IMR-90 (cell line): ENCODE measurements at regions not wholly inside any gene's neighbourhood (a gene's known extent, or its start where the extent isn't known, plus 50 kb on each side); places are given as distances from the start of the nearest gene placed in this dataset.

Source experiments
- ATAC-seq: fragments of 200-7000 bp; cut with Tn5 transposase; 2 replicates; pipeline ENCODE4 v1.9.1; 2020; ENCODE audit warnings: low read depth, mild to moderate bottlenecking, moderate library complexity
- BruUV-seq: library from RNA; stranded (reverse); fragments of 400-500 nt; replicated peaks from 2 replicates; lab custom pipeline; 2021; lab: Mats Ljungman, UMichigan
- CTCF ChIA-PET: fragments of 300-600 bp; formaldehyde crosslinking; extraction: SDS; loops from one replicate; lab custom pipeline; 2021; ENCODE audit warnings: antibody characterized with exemption; lab: Yijun Ruan, JAX
- POLR2A ChIA-PET: fragments of 300-600 bp; sonication (Branson Sonifier 250); formaldehyde crosslinking; loops from one replicate; lab custom pipeline; 2022; ENCODE audit warnings: antibody characterized with exemption; ENCODE audit not compliant: unreplicated experiment; lab: Charles Lee
- DNase-seq: peaks from one replicate; pipeline ENCODE4 v3.0.0; 2013
- H2AFZ ChIP-seq: replicated peaks from 2 replicates; pipeline ENCODE3; 2013; ENCODE audit warnings: low read length, mild to moderate bottlenecking; ENCODE audit not compliant: poor library complexity
- H2AK5ac ChIP-seq: 2 replicates; pipeline ENCODE4 v1.6.1; 2013; ENCODE audit warnings: low read depth, low read length, inconsistent platforms
- H2AK9ac ChIP-seq: replicated peaks from 2 replicates; pipeline ENCODE3; 2013; ENCODE audit warnings: mild to moderate bottlenecking, low read depth, low read length, moderate library complexity; ENCODE audit not compliant: poor library complexity
- H2BK120ac ChIP-seq: 2 replicates; pipeline ENCODE4 v1.6.1; 2013; ENCODE audit warnings: low read depth, low read length, inconsistent platforms
- H2BK15ac ChIP-seq: 3 replicates; pipeline ENCODE4 v1.6.1; 2013; ENCODE audit warnings: low read depth, low read length, inconsistent platforms
- H2BK20ac ChIP-seq: 2 replicates; pipeline ENCODE4 v1.6.1; 2013; ENCODE audit warnings: low read depth, mild to moderate bottlenecking, inconsistent platforms, low read length, moderate library complexity
- H2BK5ac ChIP-seq: 2 replicates; pipeline ENCODE4 v1.6.1; 2013; ENCODE audit warnings: mild to moderate bottlenecking, low read depth, low read length, inconsistent platforms; ENCODE audit not compliant: poor library complexity, severe bottlenecking
- H3K14ac ChIP-seq: replicated peaks from 2 replicates; pipeline ENCODE4 v1.6.1; 2013; ENCODE audit warnings: low read depth, low read length, inconsistent platforms
- H3K18ac ChIP-seq: 2 replicates; pipeline ENCODE4 v1.6.1; 2013; ENCODE audit warnings: low read depth, low read length, control low read depth
- H3K23ac ChIP-seq: 2 replicates; pipeline ENCODE4 v1.6.1; 2013; ENCODE audit warnings: low read depth, low read length, inconsistent platforms
- H3K27ac ChIP-seq: 2 replicates; pipeline ENCODE4 v1.5.1; 2013; ENCODE audit warnings: mild to moderate bottlenecking, control low read depth, low read length; ENCODE audit not compliant: insufficient read depth
- H3K27me3 ChIP-seq: 2 replicates; pipeline ENCODE4 v1.6.1; 2013; ENCODE audit warnings: low read length; ENCODE audit not compliant: control insufficient read depth, insufficient read depth
- H3K36me3 ChIP-seq: 2 replicates; pipeline ENCODE4 v1.6.1; 2013; ENCODE audit warnings: low read length, mixed read lengths; ENCODE audit not compliant: control insufficient read depth, insufficient read depth
- H3K4ac ChIP-seq: 2 replicates; pipeline ENCODE4 v1.6.1; 2013; ENCODE audit warnings: low read depth, low read length, inconsistent platforms
- H3K4me1 ChIP-seq: 2 replicates; pipeline ENCODE4 v1.6.1; 2013; ENCODE audit warnings: low read length, mixed read lengths; ENCODE audit not compliant: control insufficient read depth, insufficient read depth
- H3K4me2 ChIP-seq: 2 replicates; pipeline ENCODE4 v1.6.1; 2013; ENCODE audit warnings: low read depth, mild to moderate bottlenecking, control low read depth, low read length, moderate library complexity
- H3K4me3 ChIP-seq: 2 replicates; pipeline ENCODE4 v1.5.1; 2013; ENCODE audit warnings: low read depth, mild to moderate bottlenecking, control low read depth, low read length, moderate library complexity; ENCODE audit not compliant: insufficient read depth
- H3K56ac ChIP-seq: 2 replicates; pipeline ENCODE4 v1.6.1; 2013; ENCODE audit warnings: low read length, inconsistent platforms; ENCODE audit not compliant: insufficient read depth; ENCODE audit errors: extremely low read depth
- H3K79me1 ChIP-seq, 2 experiments: 2 replicates each; pipeline ENCODE4 v1.6.1; 2013; ENCODE audit warnings: low read length in 2 of 2, inconsistent platforms in 1 of 2, low read depth in 1 of 2
- H3K9ac ChIP-seq: 2 replicates; pipeline ENCODE4 v1.6.1; 2013; ENCODE audit warnings: low read depth, low read length, control low read depth
- H3K9me1 ChIP-seq: 2 replicates; pipeline ENCODE4 v1.6.1; 2013; ENCODE audit warnings: low read length, inconsistent platforms; ENCODE audit not compliant: insufficient read depth
- H3K9me3 ChIP-seq: 2 replicates; pipeline ENCODE4 v1.6.1; 2013; ENCODE audit warnings: low read length; ENCODE audit not compliant: control insufficient read depth, insufficient read depth
- H4K20me1 ChIP-seq: 2 replicates; pipeline ENCODE4 v1.6.1; 2013; ENCODE audit warnings: low read length, inconsistent platforms; ENCODE audit not compliant: insufficient read depth
- H4K5ac ChIP-seq: 2 replicates; pipeline ENCODE4 v1.6.1; 2013; ENCODE audit warnings: mild to moderate bottlenecking, low read depth, low read length, control low read depth
- H4K8ac ChIP-seq, 2 experiments: 2 replicates each; pipeline ENCODE4 v1.6.1; 2013; ENCODE audit warnings: low read depth in 2 of 2, low read length in 2 of 2, control low read depth in 1 of 2, inconsistent platforms in 1 of 2
- H4K91ac ChIP-seq: 2 replicates; pipeline ENCODE4 v1.6.1; 2013; ENCODE audit warnings: low read depth, low read length, inconsistent platforms; ENCODE audit not compliant: insufficient read depth
- BHLHE40 ChIP-seq: fragments of 150-350 bp; IDR thresholded peaks from 2 replicates; pipeline ENCODE4 v1.6.1; 2016; ENCODE audit warnings: mild to moderate bottlenecking, low read depth, low read length
- CEBPB ChIP-seq: IDR thresholded peaks from 2 replicates; pipeline ENCODE4 v1.6.1; 2012; ENCODE audit warnings: low read depth, low read length, improper control_type of control experiment
- CHD1 ChIP-seq: IDR thresholded peaks from 2 replicates; pipeline ENCODE4 v1.6.1; 2012; ENCODE audit warnings: low read depth, low read length, improper control_type of control experiment
- FOS ChIP-seq: fragments of 150-350 bp; IDR thresholded peaks from 2 replicates; pipeline ENCODE4 v1.6.1; 2016; ENCODE audit warnings: low read depth, low read length
- MAFK ChIP-seq: IDR thresholded peaks from 2 replicates; pipeline ENCODE4 v1.6.1; 2012; ENCODE audit warnings: low read depth, low read length, improper control_type of control experiment
- MAZ ChIP-seq: IDR thresholded peaks from 2 replicates; pipeline ENCODE4 v1.6.1; 2012; ENCODE audit warnings: low read depth, mild to moderate bottlenecking, low read length, improper control_type of control experiment, moderate library complexity, borderline replicate concordance
- NFE2L2 ChIP-seq: fragments of 150-350 bp; IDR thresholded peaks from 2 replicates; pipeline ENCODE4 v1.6.1; 2016; ENCODE audit warnings: low read depth, mild to moderate bottlenecking, low read length
- POLR2A ChIP-seq: IDR thresholded peaks from 2 replicates; pipeline ENCODE4 v1.6.1; 2012; ENCODE audit warnings: mild to moderate bottlenecking, low read depth, low read length
- RAD21 ChIP-seq: IDR thresholded peaks from 2 replicates; pipeline ENCODE4 v1.6.1; 2012; ENCODE audit warnings: low read length, improper control_type of control experiment
- RCOR1 ChIP-seq: IDR thresholded peaks from 2 replicates; pipeline ENCODE4 v1.6.1; 2012; ENCODE audit warnings: mild to moderate bottlenecking, low read length, improper control_type of control experiment; ENCODE audit not compliant: insufficient replicate concordance
- RFX5 ChIP-seq: IDR thresholded peaks from 2 replicates; pipeline ENCODE4 v1.8.0; 2012; ENCODE audit warnings: low read depth, mild to moderate bottlenecking, low read length, moderate library complexity
- SMC3 ChIP-seq: fragments of 150-350 bp; IDR thresholded peaks from 2 replicates; pipeline ENCODE4 v1.6.1; 2016; ENCODE audit warnings: low read depth, mild to moderate bottlenecking, antibody characterized with exemption, low read length, moderate library complexity
- dilution Hi-C: fragments of 300-500 bp; cut with HindIII; formaldehyde crosslinking; loops from one replicate; pipeline ENCODE4 v1.14.3; 2018; ENCODE audit warnings: low sequenced_read_pairs; ENCODE audit not compliant: unreplicated experiment
- in situ Hi-C: fragments of 300-500 bp; cut with MboI; formaldehyde crosslinking; loops from 3 replicates; pipeline ENCODE4 v1.14.3; 2019; ENCODE audit warnings: low sequenced_read_pairs, inconsistent platforms, mixed read lengths
- intact Hi-C: fragments of 100-400 bp; cut with micrococcal nuclease; formaldehyde crosslinking; loops from 2 replicates; pipeline ENCODE4 v1.10.0; 2022
- TF ChIP-seq, protein P1 (sequence below): conservative IDR thresholded peaks from 2 replicates; pipeline ENCODE4 v1.5.1; 2012; ENCODE audit warnings: mild to moderate bottlenecking, low read depth, low read length, improper control_type of control experiment
- TF ChIP-seq, protein P2 (sequence below): fragments of 150-350 bp; IDR thresholded peaks from 2 replicates; pipeline ENCODE4 v1.6.1; 2017; ENCODE audit warnings: mild to moderate bottlenecking, antibody characterized with exemption, low read length, low read depth
- TF ChIP-seq, protein P3 (sequence below): fragments of 150-350 bp; IDR thresholded peaks from 2 replicates; pipeline ENCODE4 v1.6.1; 2016; ENCODE audit warnings: low read depth, mild to moderate bottlenecking, low read length, moderate library complexity, borderline replicate concordance

DNA sequence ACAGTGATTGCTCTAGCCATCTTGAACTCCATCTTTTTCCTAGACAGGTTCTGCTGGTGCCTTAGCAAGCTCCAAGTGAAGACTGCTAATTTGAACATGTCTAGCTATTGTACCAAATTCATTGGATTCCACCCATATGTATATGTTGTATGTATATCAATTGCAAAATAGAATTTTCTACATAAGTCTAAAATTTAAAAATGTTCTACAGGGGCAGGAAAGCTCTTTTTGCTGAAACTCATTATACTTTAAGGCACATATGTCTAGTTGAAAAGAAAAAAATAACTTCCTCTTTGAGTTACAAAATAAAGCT is 845.3 kb downstream of the MCTP2 start:
- Histone ChIP-seq H2BK120ac (no peak overlapping the region), H3K9ac (no peak overlapping the region), H3K23ac (no peak overlapping the region), H2BK5ac (no peak overlapping the region), H3K18ac (no peak overlapping the region), H3K4me2 (no peak overlapping the region), H2BK20ac (no peak overlapping the region), H2AK5ac (no peak overlapping the region), H2AK9ac (no peak overlapping the region), H2AFZ (no peak overlapping the region), H4K5ac (no peak overlapping the region), H3K79me1 (no peaks in the 10 kb centered on the region), H3K14ac (no peak overlapping the region), H3K9me1 (no peaks in the 10 kb centered on the region), H4K8ac (no peak overlapping the region), H3K56ac (no peak overlapping the region), H2BK15ac (no peak overlapping the region), H3K4ac (no peak overlapping the region), H4K20me1 (no peaks in the 10 kb centered on the region), H3K9me3 (no peaks in the 10 kb centered on the region), H3K27ac (no peak overlapping the region), H3K27me3 (no peaks in the 10 kb centered on the region), H4K91ac (no peak overlapping the region), H3K36me3 (no peaks in the 10 kb centered on the region), H3K4me3 (no peak overlapping the region), H3K4me1 (no peaks in the 10 kb centered on the region)
- ATAC-seq (no peak), DNase-seq (no peak)
- ChIA-PET POLR2A (no interaction called here), CTCF (interaction anchor here (0.9 kb wide), 1 partner anchor 23 kb away, joined by 4 read pairs; no protein-coding TSS in a partner anchor)
- intact Hi-C loops (no loop called here), in situ Hi-C loops (no loop called here), dilution Hi-C loops (no loop called here)
- TF ChIP-seq RFX5: no peak
- no peak for TF ChIP-seq FOS
- no peak for TF ChIP-seq NFE2L2
- TF ChIP-seq SMC3: no peak
- TF ChIP-seq, protein P1, sequence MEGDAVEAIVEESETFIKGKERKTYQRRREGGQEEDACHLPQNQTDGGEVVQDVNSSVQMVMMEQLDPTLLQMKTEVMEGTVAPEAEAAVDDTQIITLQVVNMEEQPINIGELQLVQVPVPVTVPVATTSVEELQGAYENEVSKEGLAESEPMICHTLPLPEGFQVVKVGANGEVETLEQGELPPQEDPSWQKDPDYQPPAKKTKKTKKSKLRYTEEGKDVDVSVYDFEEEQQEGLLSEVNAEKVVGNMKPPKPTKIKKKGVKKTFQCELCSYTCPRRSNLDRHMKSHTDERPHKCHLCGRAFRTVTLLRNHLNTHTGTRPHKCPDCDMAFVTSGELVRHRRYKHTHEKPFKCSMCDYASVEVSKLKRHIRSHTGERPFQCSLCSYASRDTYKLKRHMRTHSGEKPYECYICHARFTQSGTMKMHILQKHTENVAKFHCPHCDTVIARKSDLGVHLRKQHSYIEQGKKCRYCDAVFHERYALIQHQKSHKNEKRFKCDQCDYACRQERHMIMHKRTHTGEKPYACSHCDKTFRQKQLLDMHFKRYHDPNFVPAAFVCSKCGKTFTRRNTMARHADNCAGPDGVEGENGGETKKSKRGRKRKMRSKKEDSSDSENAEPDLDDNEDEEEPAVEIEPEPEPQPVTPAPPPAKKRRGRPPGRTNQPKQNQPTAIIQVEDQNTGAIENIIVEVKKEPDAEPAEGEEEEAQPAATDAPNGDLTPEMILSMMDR: no peak
- no peak for TF ChIP-seq CEBPB
- no peak for TF ChIP-seq MAZ
- TF ChIP-seq RAD21: no peak
- TF ChIP-seq RCOR1: no peak
- TF ChIP-seq, protein P2, sequence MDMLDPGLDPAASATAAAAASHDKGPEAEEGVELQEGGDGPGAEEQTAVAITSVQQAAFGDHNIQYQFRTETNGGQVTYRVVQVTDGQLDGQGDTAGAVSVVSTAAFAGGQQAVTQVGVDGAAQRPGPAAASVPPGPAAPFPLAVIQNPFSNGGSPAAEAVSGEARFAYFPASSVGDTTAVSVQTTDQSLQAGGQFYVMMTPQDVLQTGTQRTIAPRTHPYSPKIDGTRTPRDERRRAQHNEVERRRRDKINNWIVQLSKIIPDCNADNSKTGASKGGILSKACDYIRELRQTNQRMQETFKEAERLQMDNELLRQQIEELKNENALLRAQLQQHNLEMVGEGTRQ: no peak
- TF ChIP-seq, protein P3, sequence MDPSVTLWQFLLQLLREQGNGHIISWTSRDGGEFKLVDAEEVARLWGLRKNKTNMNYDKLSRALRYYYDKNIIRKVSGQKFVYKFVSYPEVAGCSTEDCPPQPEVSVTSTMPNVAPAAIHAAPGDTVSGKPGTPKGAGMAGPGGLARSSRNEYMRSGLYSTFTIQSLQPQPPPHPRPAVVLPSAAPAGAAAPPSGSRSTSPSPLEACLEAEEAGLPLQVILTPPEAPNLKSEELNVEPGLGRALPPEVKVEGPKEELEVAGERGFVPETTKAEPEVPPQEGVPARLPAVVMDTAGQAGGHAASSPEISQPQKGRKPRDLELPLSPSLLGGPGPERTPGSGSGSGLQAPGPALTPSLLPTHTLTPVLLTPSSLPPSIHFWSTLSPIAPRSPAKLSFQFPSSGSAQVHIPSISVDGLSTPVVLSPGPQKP: no peak
- TF ChIP-seq MAFK: no peak
- no peak for TF ChIP-seq CHD1
- no peak for TF ChIP-seq POLR2A
- no peak for TF ChIP-seq BHLHE40
- no TSS peak for BruUV-seq
